ENCODE measurements at regions not wholly inside any gene's neighbourhood (a gene's known extent, or its start where the extent isn't known, plus 50 kb on each side); places are given as distances from the start of the nearest gene placed in this dataset.

DNA sequence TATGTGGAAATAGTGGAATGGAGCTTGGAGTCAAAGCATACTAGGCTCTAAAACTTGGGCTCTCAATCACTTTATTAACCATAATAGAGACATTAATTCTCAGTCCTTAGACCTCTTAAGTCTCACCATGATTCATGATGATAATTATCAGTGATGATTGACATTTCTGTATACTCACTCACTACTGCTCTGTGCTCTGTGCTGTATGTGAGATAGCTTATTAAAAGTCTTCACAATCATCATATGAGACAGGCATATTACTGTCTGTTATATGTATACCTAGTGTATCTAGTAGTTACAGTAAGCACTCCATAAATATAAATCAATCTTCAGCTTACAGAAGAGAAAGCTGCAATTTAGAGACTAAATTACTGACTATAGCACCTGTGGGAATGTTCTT, 236.0 kb upstream of the JAG1 start:
- TF ChIP-seq, protein P1, sequence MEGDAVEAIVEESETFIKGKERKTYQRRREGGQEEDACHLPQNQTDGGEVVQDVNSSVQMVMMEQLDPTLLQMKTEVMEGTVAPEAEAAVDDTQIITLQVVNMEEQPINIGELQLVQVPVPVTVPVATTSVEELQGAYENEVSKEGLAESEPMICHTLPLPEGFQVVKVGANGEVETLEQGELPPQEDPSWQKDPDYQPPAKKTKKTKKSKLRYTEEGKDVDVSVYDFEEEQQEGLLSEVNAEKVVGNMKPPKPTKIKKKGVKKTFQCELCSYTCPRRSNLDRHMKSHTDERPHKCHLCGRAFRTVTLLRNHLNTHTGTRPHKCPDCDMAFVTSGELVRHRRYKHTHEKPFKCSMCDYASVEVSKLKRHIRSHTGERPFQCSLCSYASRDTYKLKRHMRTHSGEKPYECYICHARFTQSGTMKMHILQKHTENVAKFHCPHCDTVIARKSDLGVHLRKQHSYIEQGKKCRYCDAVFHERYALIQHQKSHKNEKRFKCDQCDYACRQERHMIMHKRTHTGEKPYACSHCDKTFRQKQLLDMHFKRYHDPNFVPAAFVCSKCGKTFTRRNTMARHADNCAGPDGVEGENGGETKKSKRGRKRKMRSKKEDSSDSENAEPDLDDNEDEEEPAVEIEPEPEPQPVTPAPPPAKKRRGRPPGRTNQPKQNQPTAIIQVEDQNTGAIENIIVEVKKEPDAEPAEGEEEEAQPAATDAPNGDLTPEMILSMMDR (IDR thresholded peaks at IDR 0.05; ENCODE audit: control extremely low read depth in 1 of 3, insufficient read depth in 1 of 3, low read depth in 1 of 3, low read length in 3 of 3), result no peak
- TF ChIP-seq GTF2F1 (IDR thresholded peaks at IDR 0.05; ENCODE audit: borderline replicate concordance, low read depth, low read length) (no peak), KDM5A (IDR thresholded peaks at IDR 0.05; ENCODE audit: low read length) (no peak), POLR2A (IDR thresholded peaks at IDR 0.05; ENCODE audit: control extremely low read depth in 1 of 2, low read depth in 2 of 2, low read length in 2 of 2) (no peak)
- TF ChIP-seq, protein P2, sequence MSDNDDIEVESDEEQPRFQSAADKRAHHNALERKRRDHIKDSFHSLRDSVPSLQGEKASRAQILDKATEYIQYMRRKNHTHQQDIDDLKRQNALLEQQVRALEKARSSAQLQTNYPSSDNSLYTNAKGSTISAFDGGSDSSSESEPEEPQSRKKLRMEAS (IDR thresholded peaks at IDR 0.05), result no peak
- TF ChIP-seq, protein P3, sequence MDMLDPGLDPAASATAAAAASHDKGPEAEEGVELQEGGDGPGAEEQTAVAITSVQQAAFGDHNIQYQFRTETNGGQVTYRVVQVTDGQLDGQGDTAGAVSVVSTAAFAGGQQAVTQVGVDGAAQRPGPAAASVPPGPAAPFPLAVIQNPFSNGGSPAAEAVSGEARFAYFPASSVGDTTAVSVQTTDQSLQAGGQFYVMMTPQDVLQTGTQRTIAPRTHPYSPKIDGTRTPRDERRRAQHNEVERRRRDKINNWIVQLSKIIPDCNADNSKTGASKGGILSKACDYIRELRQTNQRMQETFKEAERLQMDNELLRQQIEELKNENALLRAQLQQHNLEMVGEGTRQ (IDR thresholded peaks at IDR 0.05; ENCODE audit: low read length), result no peak

Data from H1 (cell line).